Kidney (tissue), 13 donors: ENCODE measurements at regions not wholly inside any gene's neighbourhood (a gene's known extent, or its start where the extent isn't known, plus 50 kb on each side); places are given as distances from the start of the nearest gene placed in this dataset.

ENCODE experiments used
- DNase-seq, 5 donors: peaks; one replicate each; pipeline ENCODE4 v3.0.0-alpha.2; 2013 to 2020
- FAIRE-seq: peaks from 2 replicates; lab custom pipeline; 2012; peaks lifted over from hg19 to GRCh38; lab: Jason Lieb, UNC
- H3K27ac ChIP-seq, 2 donors: one replicate each; pipeline ENCODE4 v1.7.0; 2013; ENCODE audit warnings: low read depth in 2 of 2, low read length in 2 of 2, inconsistent platforms in 1 of 2
- H3K27me3 ChIP-seq: one replicate; pipeline ENCODE4 v1.7.1; 2013; ENCODE audit warnings: low read length, inconsistent platforms; ENCODE audit not compliant: control insufficient read depth, insufficient read depth
- H3K36me3 ChIP-seq, 3 donors: one replicate each; pipeline versions ENCODE4 v1.7.0 to v1.7.1; 2013; ENCODE audit warnings: low read length in 3 of 3, control low read depth in 1 of 3, inconsistent platforms in 1 of 3; ENCODE audit not compliant: insufficient read depth in 3 of 3, control insufficient read depth in 2 of 3
- H3K4me1 ChIP-seq, 3 donors: one replicate each; pipeline versions ENCODE4 v1.7.0 to v1.7.1; 2013; ENCODE audit warnings: low read length in 3 of 3, inconsistent platforms in 1 of 3, low read depth in 1 of 3; ENCODE audit not compliant: control insufficient read depth in 2 of 3, insufficient read depth in 2 of 3
- H3K4me3 ChIP-seq, 3 donors: one replicate each; pipeline versions ENCODE4 v1.7.0 to v1.8.1; 2013; ENCODE audit warnings: low read length in 3 of 3, control low read depth in 1 of 3, inconsistent platforms in 1 of 3
- H3K9ac ChIP-seq, 3 donors: one replicate each; pipeline versions ENCODE4 v1.7.0 to v1.7.1; 2013; ENCODE audit warnings: low read length in 3 of 3, control low read depth in 1 of 3, inconsistent platforms in 1 of 3
- H3K9me3 ChIP-seq, 3 donors: one replicate each; pipeline versions ENCODE4 v1.7.0 to v1.7.1; 2013; ENCODE audit warnings: low read length in 3 of 3, control low read depth in 1 of 3, inconsistent platforms in 1 of 3; ENCODE audit not compliant: control insufficient read depth in 2 of 3, insufficient read depth in 1 of 3
- intact Hi-C: fragments of 100-400 bp; cut with DNase I; formaldehyde crosslinking; loops from one replicate; pipeline ENCODE4 v1.11.1; 2022
- TF ChIP-seq, protein P1 (sequence below): IDR thresholded peaks from 3 replicates; pipeline ENCODE4 v1.5.1; 2012; ENCODE audit warnings: mild to moderate bottlenecking, moderate library complexity, borderline replicate concordance; ENCODE audit not compliant: insufficient read depth; ENCODE audit errors: extremely low read depth
- donor health status: control.
- donor health status: control.
- donor health status: control.
- donor health status: control.
- donor health status: control.
- donor health status: DM: yes; HTN: yes; CAD: no.
- donor health status: Normal renal cell carcinoma (clear cell type).

DNA sequence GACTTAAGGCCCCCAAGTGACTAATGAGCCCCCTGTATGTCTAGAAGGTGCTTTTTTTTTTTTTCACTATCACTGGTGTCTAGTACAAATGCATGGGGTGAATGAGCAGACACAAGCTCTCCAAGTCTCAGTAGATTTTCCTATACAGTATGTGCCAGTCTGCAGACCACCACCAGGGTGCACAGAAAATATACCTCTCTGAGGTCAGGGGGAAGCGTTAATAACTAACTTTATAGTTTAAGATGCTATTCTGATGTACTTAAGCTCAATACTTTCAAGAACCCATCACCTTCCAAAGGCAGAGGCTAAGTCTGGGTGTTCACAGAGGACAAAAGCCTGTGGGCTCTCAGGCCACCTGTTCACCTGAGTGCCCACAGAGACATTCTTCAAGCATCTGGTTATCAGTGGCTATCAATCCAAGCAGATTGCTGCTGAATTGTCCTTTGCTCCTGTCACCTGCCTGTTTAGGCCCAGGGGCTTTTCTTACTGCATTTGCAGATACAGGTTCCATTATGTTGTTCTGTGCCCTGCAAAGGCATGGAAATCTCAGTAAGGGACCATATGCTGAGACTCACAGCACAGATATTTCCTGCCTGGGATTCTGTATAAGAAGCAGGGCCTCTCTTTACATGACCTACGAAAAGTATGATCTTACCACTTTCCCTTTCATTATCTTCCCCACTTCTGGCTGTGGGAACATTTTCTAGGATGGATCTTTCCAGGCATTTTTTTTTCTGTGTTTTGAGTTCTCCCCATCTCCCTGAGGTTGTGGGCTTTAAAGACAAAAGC lies 534.6 kb downstream of the TNS1 start:
- no peak for DNase-seq
- intact Hi-C loops: no loop called here
- no peak overlapping the region for H3K27ac ChIP-seq

DNA sequence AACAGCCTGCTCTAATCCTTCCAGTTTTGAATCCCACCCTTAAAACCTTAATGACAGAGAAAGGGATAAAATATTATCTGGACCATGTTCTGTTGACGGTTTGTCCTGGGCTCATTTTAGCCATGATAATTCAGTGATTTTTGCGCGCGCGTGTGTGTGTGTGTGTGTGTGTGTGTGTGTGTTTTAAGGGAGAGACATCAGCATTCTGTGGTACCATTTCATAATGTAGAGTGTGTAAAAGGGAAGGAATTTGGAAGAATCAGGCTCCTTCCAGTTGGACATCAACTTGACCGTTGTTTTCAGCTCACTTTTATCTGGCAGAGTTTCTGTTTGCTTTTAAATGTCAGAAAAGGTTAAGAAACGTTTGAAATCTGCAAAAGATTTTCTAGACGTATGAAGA lies 535.5 kb downstream of the TNS1 start:
- Histone ChIP-seq H3K27me3 (no peaks in the 10 kb centered on the region), H3K4me1 (peaks cover 0 to 2% (median 0%) of the 10 kb centered on the region in 3 donors), H3K9me3 (no peaks in the 10 kb centered on the region), H3K27ac (no peak overlapping the region), H3K4me3 (no peak overlapping the region), H3K9ac (no peak overlapping the region), H3K36me3 (no peaks in the 10 kb centered on the region)
- no peak for DNase-seq
- intact Hi-C loops: no loop called here
- FAIRE-seq: no peak
- TF ChIP-seq, protein P1, sequence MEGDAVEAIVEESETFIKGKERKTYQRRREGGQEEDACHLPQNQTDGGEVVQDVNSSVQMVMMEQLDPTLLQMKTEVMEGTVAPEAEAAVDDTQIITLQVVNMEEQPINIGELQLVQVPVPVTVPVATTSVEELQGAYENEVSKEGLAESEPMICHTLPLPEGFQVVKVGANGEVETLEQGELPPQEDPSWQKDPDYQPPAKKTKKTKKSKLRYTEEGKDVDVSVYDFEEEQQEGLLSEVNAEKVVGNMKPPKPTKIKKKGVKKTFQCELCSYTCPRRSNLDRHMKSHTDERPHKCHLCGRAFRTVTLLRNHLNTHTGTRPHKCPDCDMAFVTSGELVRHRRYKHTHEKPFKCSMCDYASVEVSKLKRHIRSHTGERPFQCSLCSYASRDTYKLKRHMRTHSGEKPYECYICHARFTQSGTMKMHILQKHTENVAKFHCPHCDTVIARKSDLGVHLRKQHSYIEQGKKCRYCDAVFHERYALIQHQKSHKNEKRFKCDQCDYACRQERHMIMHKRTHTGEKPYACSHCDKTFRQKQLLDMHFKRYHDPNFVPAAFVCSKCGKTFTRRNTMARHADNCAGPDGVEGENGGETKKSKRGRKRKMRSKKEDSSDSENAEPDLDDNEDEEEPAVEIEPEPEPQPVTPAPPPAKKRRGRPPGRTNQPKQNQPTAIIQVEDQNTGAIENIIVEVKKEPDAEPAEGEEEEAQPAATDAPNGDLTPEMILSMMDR: no peak

More for the DNA sequence above, 534.6 kb downstream of the TNS1 start:
- H3K9me3 ChIP-seq: no peaks in the 10 kb centered on the region
- no peak overlapping the region for H3K4me3 ChIP-seq
- no peak for FAIRE-seq
- H3K4me1 ChIP-seq: no peaks in the 10 kb centered on the region
- H3K27me3 ChIP-seq: no peaks in the 10 kb centered on the region
- H3K36me3 ChIP-seq: no peaks in the 10 kb centered on the region
- TF ChIP-seq, protein P1: no peak
- H3K9ac ChIP-seq: no peak overlapping the region

DNA sequence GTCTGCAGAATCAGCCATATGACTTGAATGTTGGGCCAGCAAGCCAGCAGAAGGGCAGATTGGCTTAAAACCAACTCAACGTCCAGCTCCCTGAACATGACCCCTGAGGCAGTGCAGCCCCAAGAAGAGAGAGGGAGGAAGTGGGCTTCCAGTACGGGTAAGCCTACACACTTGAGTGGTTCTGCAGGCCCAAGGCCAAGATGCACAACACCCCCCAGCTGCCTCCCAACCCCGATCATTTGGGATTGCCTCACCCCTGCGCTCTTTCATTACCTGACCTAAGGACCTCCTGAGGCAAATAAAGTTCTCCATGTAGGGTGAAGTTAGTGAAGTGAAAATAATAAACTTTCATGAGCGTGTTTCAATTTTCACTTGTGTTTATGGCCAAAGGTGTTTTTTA lies 536.0 kb downstream of the TNS1 start:
- no peak overlapping the region for H3K4me3 ChIP-seq
- no peak overlapping the region for H3K9ac ChIP-seq
- TF ChIP-seq, protein P1: no peak
- H3K27ac ChIP-seq: no peak overlapping the region
- H3K36me3 ChIP-seq: no peaks in the 10 kb centered on the region
- H3K9me3 ChIP-seq: no peaks in the 10 kb centered on the region
- FAIRE-seq: no peak
- peak in 3 of 5 donors; percentile 21 to 89 (median 54) for DNase-seq
- peaks cover 0 to 2% (median 0%) of the 10 kb centered on the region in 3 donors for H3K4me1 ChIP-seq
- no peaks in the 10 kb centered on the region for H3K27me3 ChIP-seq
- intact Hi-C loops: no loop called here
